DOHH2 (cell line): ENCODE measurements at regions not wholly inside any gene's neighbourhood (a gene's known extent, or its start where the extent isn't known, plus 50 kb on each side); places are given as distances from the start of the nearest gene placed in this dataset.

Experiments used
- EZH2phosphoT487 ChIP-seq: fragments of 200-600 bp; sonication (generic); IDR thresholded peaks from 2 replicates; pipeline ENCODE4 v1.6.1; 2017; ENCODE audit warnings: borderline replicate concordance, mild to moderate bottlenecking, antibody characterized with exemption, low read length, moderate library complexity, mixed read lengths
- TF ChIP-seq, protein P1 (sequence below): fragments of 200-600 bp; sonication (generic); IDR thresholded peaks from one replicate; pipeline ENCODE4 v1.5.1; 2014; ENCODE audit warnings: antibody characterized with exemption, mild to moderate bottlenecking, low read depth, low read length; ENCODE audit not compliant: poor library complexity, severe bottlenecking

DNA sequence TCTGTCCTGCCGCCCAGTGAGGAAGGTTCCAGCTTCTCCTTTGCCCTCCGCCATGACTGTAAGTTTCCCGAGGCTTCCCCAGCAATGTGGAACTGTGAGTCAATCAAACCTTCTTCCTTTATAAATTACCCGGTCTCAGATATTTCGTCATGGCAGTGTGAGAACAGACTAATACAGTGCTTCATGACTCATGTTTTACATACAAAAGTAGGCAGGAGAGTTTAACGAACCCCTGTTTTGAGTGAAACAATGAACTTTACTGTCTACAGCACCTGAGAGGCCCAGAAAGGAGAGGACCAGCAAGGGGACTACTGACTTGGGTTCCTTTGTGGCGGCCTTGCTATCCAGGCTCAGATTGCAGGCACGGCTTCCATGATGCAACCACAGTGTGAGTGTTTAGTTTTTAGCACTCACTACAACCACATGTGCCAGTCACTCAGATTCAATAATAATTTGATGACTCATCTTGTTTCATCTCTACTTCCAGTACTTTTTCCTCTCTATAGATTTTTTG is 139.1 kb upstream of the CLINT1 start:
- TF ChIP-seq, protein P1, sequence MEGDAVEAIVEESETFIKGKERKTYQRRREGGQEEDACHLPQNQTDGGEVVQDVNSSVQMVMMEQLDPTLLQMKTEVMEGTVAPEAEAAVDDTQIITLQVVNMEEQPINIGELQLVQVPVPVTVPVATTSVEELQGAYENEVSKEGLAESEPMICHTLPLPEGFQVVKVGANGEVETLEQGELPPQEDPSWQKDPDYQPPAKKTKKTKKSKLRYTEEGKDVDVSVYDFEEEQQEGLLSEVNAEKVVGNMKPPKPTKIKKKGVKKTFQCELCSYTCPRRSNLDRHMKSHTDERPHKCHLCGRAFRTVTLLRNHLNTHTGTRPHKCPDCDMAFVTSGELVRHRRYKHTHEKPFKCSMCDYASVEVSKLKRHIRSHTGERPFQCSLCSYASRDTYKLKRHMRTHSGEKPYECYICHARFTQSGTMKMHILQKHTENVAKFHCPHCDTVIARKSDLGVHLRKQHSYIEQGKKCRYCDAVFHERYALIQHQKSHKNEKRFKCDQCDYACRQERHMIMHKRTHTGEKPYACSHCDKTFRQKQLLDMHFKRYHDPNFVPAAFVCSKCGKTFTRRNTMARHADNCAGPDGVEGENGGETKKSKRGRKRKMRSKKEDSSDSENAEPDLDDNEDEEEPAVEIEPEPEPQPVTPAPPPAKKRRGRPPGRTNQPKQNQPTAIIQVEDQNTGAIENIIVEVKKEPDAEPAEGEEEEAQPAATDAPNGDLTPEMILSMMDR, result no peak
- TF ChIP-seq EZH2phosphoT487, result no peak
